GM06990 (cell line): ENCODE measurements at regions not wholly inside any gene's neighbourhood (a gene's known extent, or its start where the extent isn't known, plus 50 kb on each side); places are given as distances from the start of the nearest gene placed in this dataset.
"Not testable (repeated sequence)": the region's sequence is repeated elsewhere in the genome, so short reads cannot be mapped to it uniquely, and the experiment has no call there.

Experiments used
- DNase-seq: peaks from one replicate; pipeline ENCODE4 v3.0.0-alpha.2; 2011; ENCODE audit not compliant: insufficient read length; ENCODE audit errors: extremely low read depth
- H3K27me3 ChIP-seq: replicated peaks from 2 replicates; pipeline ENCODE4 v1.6.0; 2011; ENCODE audit warnings: low read length; ENCODE audit not compliant: control insufficient read depth, insufficient read depth
- H3K36me3 ChIP-seq: 2 replicates; pipeline ENCODE4 v1.5.1; 2011; ENCODE audit warnings: low read length; ENCODE audit not compliant: control insufficient read depth, insufficient read depth
- H3K4me3 ChIP-seq: replicated peaks from 2 replicates; pipeline ENCODE4 v1.5.1; 2011; ENCODE audit warnings: low read depth, mild to moderate bottlenecking, control low read depth, low read length
- TF ChIP-seq, protein P1 (sequence below): IDR thresholded peaks from 2 replicates; pipeline ENCODE4 v1.5.1; 2011; ENCODE audit warnings: low read length, control low read depth, mild to moderate bottlenecking, inconsistent platforms; ENCODE audit not compliant: insufficient read depth, poor library complexity, severe bottlenecking

DNA sequence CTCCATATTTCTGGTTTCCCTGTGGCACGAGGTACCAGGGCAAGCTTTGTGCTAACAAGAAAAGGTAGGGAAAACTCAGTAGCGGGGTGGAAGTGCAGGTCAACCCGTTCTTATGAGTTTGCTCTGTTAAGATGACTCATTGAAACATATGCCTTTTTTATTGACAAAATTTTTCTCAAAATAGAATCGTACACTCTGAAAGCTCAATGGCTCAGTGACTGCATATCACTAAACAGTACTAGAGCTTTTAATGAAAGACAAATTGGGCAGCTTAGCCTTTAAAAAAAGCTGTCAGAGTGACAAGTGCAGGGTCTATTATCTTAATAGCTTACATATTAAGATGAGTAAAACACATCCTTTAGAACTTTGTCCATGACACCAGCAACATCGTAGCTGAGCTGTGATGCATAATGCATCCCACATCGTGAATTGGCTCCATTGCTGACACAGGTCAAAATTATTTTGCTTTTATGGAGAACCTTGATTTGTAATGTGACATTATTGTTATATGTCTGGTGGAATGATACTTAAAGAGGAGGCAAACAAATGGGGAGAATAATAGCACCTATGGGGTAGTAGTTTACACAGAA is 264.4 kb downstream of the ETV1 start:
- TF ChIP-seq, protein P1, sequence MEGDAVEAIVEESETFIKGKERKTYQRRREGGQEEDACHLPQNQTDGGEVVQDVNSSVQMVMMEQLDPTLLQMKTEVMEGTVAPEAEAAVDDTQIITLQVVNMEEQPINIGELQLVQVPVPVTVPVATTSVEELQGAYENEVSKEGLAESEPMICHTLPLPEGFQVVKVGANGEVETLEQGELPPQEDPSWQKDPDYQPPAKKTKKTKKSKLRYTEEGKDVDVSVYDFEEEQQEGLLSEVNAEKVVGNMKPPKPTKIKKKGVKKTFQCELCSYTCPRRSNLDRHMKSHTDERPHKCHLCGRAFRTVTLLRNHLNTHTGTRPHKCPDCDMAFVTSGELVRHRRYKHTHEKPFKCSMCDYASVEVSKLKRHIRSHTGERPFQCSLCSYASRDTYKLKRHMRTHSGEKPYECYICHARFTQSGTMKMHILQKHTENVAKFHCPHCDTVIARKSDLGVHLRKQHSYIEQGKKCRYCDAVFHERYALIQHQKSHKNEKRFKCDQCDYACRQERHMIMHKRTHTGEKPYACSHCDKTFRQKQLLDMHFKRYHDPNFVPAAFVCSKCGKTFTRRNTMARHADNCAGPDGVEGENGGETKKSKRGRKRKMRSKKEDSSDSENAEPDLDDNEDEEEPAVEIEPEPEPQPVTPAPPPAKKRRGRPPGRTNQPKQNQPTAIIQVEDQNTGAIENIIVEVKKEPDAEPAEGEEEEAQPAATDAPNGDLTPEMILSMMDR, result no peak
- no peak for DNase-seq
- no peaks in the 10 kb centered on the region for H3K36me3 ChIP-seq
- H3K27me3 ChIP-seq, result no peaks in the 10 kb centered on the region
- no peak overlapping the region for H3K4me3 ChIP-seq

DNA sequence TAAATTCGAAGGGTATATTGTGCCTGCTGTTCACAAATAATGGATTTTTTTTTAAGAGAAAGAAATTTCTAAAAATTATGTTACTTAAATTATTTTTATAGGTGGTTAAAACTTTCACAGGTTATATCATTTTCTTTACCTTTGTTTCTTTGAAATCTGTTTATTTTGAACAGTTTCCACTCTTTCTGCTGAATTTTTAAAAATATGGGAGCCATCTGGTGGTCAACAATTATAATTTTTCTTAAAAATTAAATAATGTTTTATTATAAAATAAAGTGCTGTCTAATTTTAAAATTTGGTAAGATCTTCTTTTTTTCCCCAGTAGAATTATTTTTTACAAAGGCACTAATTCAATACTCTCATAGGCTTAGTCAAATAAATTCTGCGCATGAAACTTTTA is 263.9 kb downstream of the ETV1 start:
- TF ChIP-seq, protein P1, result no peak
- DNase-seq, result no peak
- H3K4me3 ChIP-seq, result no peak overlapping the region
- H3K27me3 ChIP-seq, result no peaks in the 10 kb centered on the region
- no peaks in the 10 kb centered on the region for H3K36me3 ChIP-seq

DNA sequence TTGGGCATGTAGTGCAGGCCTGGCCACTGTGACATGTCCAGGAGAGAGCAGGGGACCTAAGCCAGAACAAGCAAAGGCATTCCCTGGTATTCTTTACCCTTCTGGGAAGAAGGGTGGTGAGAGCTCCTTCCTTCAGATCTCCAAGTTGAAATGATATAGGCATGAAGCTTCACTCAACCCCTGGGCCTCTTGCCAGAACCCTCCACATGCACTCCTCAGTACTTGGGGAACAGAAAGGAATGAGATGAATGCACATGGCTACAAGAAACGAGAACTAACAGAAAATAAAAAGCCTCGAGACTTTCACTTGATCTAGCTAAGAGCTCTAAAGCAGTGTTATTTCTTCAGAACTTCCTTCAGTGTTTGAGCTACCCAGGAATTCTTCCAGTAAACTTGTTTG is 262.2 kb downstream of the ETV1 start:
- TF ChIP-seq, protein P1, result no peak
- DNase-seq, result no peak
- H3K36me3 ChIP-seq, result no peaks in the 10 kb centered on the region
- no peaks in the 10 kb centered on the region for H3K27me3 ChIP-seq
- H3K4me3 ChIP-seq, result no peak overlapping the region

DNA sequence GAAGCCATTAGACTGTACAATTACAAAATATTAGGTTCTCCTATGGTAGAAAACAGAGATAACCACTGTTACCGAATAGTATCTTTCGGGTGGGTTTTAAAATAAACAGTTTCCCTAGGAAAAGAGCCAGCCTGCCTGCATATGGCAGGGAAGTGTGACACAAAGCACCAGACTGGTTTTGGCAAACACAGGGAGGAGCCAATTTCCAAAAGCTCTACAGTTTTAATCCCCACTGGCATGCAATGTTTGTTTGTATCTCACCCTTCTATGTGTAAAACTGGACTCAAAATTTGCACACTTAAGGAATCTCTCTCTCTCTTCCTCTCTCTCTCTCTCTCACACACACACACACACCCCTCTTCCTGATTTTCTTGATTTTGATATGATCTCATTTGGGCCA is 261.7 kb downstream of the ETV1 start:
- no peak for DNase-seq
- no peaks in the 10 kb centered on the region for H3K27me3 ChIP-seq
- H3K4me3 ChIP-seq, result no peak overlapping the region
- TF ChIP-seq, protein P1, result no peak
- H3K36me3 ChIP-seq, result no peaks in the 10 kb centered on the region

DNA sequence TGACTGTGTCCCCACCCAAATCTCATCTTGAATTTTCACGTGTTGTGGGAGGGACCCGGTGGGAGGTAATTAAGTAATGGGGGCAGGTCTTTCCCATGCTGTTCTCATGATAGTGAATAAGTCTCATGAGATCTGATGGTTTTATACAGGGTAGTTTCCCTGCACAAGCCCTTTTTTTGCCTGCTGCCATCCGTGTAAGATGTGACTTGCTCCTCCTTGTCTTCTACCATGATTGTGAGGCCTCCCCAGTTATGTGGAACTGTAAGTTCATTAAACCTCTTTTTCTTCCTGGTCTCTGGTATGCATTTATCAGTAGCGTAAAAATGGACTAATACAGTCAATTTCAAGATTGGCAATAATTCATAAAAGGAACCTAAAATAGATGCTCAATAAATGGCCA is 261.0 kb downstream of the ETV1 start:
- not testable (repeated sequence) for H3K27me3 ChIP-seq, DNase-seq, H3K4me3 ChIP-seq, H3K36me3 ChIP-seq

DNA sequence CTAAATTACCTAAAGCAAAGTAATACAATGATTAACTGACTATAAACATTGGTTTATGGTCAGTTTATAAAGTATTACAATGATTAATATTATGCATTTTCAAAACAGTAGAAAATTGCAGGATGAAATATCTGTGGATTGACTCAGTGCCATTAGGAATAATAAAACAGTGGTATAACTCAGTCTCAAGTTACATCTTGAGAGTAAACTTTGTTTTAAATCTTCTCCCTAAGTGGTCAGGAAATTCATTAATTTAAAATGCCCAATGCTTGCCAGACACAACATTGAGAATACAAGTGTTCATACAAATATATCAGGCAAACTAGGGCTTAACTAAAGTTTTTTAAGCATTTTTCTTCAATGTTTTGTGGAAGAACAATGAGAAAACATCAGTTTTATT is 257.8 kb downstream of the ETV1 start:
- H3K4me3 ChIP-seq, result no peak overlapping the region
- no peaks in the 10 kb centered on the region for H3K36me3 ChIP-seq
- DNase-seq, result no peak
- H3K27me3 ChIP-seq, result no peaks in the 10 kb centered on the region
- TF ChIP-seq, protein P1, result no peak
